ENCODE measurements at regions not wholly inside any gene's neighbourhood (a gene's known extent, or its start where the extent isn't known, plus 50 kb on each side); places are given as distances from the start of the nearest gene placed in this dataset.

GRCh38 chr14:36052063-36052462 is 124.5 kb downstream of the PTCSC3 start:
- TF ChIP-seq CTCF (IDR thresholded peaks at IDR 0.05), result no peak
- TF ChIP-seq POLR2A (IDR thresholded peaks at IDR 0.05; ENCODE audit: low read depth), result no peak
